NCI-H2107 (cell line): ENCODE measurements at regions not wholly inside any gene's neighbourhood (a gene's known extent, or its start where the extent isn't known, plus 50 kb on each side); places are given as distances from the start of the nearest gene placed in this dataset.

Experiments used
- DNase-seq: peaks from one replicate; lab custom pipeline; 2025; lab: John Stamatoyannopoulos, UW

GRCh38 chr4:126682250-126682649 lies 950.5 kb upstream of the INTU start:
- no peak for DNase-seq

GRCh38 chr4:126686491-126686890 lies 946.3 kb upstream of the INTU start:
- DNase-seq: no peak

GRCh38 chr4:126687655-126688358 lies 945.0 kb upstream of the INTU start:
- no peak for DNase-seq

DNA sequence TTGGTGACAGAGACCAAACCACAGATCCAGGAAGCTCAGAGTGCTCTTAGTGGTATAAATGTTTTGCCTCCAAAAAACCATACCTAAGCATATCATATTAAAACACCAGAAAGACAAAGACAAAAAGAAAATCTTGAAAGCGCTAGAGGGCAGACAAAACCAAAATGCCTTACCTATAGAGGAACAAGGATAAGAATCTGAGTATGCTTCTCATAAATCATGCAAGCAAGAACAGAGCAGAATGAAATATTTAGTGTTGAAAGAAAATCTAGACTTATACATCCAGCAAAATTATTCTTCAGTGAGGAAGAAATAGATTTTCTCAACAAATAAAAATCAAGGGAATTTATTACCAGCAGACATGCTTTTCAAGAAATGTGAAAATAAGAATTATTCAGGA lies 941.0 kb upstream of the INTU start:
- no peak for DNase-seq

- DNase-seq: no peak
These were observed 935.0 kb upstream of the INTU start for GRCh38 chr4:126697748-126698147.

DNA sequence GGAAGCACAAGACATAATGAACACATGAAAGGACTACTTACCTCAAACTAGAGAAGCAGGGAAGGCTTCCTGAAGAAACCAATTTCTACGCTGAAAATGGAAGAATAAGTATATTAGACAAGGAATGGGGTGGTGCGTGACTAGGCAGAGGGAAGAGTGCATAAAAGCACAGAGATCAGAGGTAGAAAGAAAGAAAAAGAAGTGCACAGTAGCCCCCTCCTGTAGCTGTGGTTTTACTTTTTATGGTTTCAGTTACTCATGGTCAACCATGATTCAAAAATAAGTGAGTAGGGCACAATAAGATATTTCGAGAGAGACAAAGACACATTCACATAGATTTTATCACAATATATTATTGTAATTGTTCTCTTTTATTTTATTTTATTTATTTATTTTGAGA lies 934.5 kb upstream of the INTU start:
- DNase-seq: no peak

DNA sequence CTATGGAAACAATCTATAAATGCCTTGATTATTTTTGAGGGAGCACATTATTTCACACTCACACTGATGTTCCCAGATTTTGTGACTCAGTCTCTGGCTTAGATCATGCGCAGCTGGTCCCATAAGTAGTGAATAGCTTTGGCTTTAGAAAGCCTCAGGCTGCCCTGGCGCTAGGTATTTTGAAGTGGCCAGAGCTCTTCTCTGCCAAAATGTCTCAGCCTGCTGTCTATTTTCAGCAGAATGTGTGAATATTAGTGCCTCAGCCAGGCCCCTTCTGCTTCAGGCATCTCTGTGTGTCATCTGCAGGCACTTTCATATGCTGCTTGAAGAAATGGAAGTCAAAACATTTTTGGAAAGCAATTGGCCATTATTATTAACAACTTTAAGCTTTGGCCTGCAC lies 931.0 kb upstream of the INTU start:
- no peak for DNase-seq

- DNase-seq: no peak
These were observed 930.0 kb upstream of the INTU start for GRCh38 chr4:126702747-126703146.

DNA sequence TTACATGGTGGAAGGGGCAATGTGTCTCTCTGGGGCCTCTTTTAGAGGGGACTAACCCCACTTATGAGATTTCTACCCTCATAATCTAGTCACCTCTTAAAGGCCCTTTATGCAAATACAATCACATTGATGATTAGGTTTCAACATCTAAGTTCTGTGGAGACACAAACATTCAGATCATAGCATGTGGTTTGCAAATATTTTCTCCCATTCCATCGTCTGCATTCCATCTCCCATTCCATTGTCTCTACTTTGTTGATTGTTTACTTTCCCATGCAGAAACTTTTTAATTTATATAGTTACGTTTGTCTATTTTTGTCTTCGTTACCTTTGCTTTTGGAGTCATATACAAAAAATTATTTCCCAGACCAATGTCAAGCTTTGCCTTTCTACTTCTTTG lies 927.5 kb upstream of the INTU start:
- DNase-seq: no peak

- no peak for DNase-seq
These were observed 924.0 kb upstream of the INTU start for GRCh38 chr4:126708716-126709115.

DNA sequence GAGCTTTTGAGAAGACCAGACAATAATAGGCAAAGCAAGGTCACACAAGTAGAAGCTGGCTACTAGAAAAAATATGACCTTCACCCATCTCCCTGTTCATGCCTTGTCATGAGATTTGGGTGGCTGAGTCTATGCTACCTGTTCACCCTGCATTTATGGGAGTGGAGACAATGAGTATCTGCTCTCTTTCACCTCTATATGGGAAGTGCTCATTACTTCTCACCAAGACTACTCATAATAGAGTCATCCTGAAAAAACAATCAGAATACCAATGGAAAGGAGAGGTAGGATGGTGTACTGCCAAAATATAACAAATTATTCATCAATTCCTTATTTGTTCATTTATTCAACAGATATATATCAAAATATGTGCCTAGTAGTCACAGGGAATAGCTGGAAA lies 921.8 kb upstream of the INTU start:
- no peak for DNase-seq

DNA sequence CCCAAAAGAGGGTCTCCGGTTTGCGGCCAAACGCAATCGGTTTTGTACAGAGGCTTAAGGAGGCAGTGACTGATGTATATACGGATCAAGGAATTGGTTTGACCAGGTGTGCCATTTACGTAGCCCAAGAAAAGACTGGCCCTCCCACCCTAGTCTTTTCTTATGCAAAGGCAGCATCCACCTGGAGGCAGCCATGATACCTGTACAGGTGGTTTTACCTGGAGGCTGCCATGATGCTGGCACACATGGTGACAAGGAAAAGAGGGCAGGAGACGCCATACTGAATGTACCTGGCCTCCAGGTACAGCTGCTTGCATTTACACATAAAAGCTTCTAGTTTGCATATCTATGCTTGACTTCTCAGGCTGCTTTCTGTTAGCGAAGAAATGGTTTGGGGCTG lies 917.7 kb upstream of the INTU start:
- no peak for DNase-seq

DNA sequence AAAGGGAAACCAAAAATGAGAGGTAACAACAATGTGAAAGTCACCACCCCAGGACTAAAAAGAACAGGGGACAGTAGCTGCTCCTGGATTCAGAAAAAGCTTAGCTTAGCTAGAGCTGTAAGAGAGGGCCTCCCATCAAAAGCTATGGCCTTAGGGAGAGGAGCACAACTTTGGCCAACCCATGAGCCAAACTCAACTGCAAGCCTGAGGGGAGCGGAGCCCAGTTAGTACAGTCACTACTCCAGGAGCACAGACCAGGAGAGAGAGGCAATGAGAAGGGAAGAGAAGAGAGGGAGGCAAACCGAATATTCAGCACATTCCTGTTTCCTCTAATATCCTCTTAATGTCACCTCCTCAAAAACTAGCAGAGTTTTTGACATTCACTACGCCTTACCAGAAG lies 917.1 kb upstream of the INTU start:
- no peak for DNase-seq

GRCh38 chr4:126718136-126718535 lies 914.6 kb upstream of the INTU start:
- DNase-seq: no peak

DNA sequence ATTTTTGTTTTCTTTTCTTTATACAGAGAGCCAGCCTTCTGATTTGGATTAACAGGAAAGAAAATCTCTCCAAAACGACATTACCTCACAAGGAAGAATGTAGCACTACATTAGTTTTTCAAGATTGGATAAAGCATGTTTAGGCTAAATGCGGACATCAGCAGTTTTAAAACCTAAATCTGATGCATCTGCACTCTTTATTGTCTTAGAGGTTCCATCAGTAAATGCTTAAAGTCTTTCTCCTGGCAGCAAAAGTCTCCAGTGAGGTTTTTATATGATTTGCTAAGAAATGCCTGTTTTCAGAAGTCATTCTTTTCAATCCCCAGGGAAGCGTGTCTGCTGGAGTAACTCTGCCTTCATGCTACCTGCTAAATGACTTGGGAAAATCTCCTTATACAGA lies 912.9 kb upstream of the INTU start:
- no peak for DNase-seq

- no peak for DNase-seq
These were observed 906.9 kb upstream of the INTU start for GRCh38 chr4:126725906-126726305.

DNA sequence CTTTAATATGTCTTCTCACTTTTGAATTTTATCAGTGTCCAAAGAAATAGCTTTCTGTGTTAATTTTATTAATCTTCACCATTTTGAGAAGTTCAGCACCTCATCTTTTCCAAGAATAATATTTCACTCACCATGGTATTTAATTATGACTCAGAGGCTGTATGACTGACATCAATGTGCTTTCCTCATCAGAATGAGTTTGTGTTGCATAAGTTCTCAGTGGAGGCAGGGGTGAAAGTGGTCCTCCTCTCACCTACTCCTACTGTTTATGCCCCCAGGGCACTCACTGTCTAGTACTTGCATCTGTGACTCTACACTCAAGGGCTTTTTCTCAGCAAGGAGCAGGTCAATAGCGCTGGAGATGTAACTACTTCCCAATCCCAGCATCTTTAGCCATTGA lies 905.3 kb upstream of the INTU start:
- DNase-seq: no peak

- no peak for DNase-seq
These were observed 901.7 kb upstream of the INTU start for GRCh38 chr4:126731062-126731461.

- no peak for DNase-seq
These were observed 899.5 kb upstream of the INTU start for GRCh38 chr4:126733301-126733700.

- DNase-seq: no peak
These were observed 898.3 kb upstream of the INTU start for GRCh38 chr4:126734465-126734864.

GRCh38 chr4:126735294-126736132 lies 897.2 kb upstream of the INTU start:
- DNase-seq: no peak

GRCh38 chr4:126736133-126736518 lies 896.6 kb upstream of the INTU start:
- DNase-seq: no peak

DNA sequence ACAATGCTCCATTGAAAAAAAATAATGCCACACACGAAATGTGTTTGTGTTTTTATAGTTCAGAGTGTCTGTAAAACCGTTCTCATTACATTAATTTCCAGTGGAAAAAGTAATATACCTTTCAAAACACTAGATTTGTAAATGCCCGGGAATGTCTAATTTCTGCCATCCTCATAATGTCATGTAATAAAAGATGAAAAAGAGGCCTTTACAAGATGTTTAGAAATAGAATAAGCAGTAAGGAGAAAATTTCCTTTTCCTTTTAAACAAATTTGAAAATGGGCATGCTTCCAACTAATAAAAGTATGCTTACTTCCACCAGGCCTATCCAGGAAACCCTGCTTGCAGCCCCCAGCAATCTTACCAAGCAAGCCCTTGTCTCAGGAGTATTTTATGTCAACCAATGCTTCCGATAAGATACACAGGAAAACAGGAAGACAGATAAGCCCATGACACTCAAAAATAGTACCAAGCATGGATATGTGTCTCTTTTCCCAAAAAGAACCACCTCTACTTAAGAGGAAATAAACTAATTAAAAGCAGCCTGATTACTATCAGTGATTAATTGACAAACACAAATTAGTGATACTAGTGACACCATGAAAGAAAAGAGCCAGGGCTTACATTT lies 894.7 kb upstream of the INTU start:
- no peak for DNase-seq
